GM23338 (cell line): ENCODE measurements at regions not wholly inside any gene's neighbourhood (a gene's known extent, or its start where the extent isn't known, plus 50 kb on each side); places are given as distances from the start of the nearest gene placed in this dataset.
A peak's percentile ranks its signal among the peaks of the same experiment; 100 is the strongest.

Source experiments
- ATAC-seq: fragments of 200-7000 bp; cut with Tn5 transposase; 3 replicates; pipeline ENCODE4 v1.9.1; 2020
- DNase-seq: peaks from one replicate; pipeline ENCODE4 v3.0.0-alpha.2; 2015; ENCODE audit warnings: low spot score
- H2AFZ ChIP-seq: fragments of 200-600 bp; sonication (generic); 2 replicates; pipeline ENCODE4 v1.8.0; 2016; ENCODE audit warnings: antibody characterized with exemption, mild to moderate bottlenecking, moderate library complexity
- H3F3A ChIP-seq: fragments of 200-600 bp; sonication (generic); replicated peaks from 2 replicates; pipeline ENCODE4 v1.8.0; 2017; ENCODE audit warnings: antibody characterized with exemption, mixed run types, low read depth
- H3K27ac ChIP-seq: fragments of 200-600 bp; sonication (generic); 2 replicates; pipeline ENCODE4 v1.6.1; 2016; ENCODE audit warnings: low read depth
- H3K27me3 ChIP-seq: fragments of 200-600 bp; sonication (generic); 2 replicates; pipeline ENCODE4 v1.8.0; 2016; ENCODE audit warnings: mild to moderate bottlenecking, mixed run types, moderate library complexity; ENCODE audit not compliant: insufficient read depth
- H3K36me3 ChIP-seq: fragments of 200-600 bp; sonication (generic); 2 replicates; pipeline ENCODE4 v1.8.0; 2016; ENCODE audit warnings: mild to moderate bottlenecking; ENCODE audit not compliant: insufficient read depth
- H3K4me1 ChIP-seq: fragments of 200-600 bp; sonication (generic); 2 replicates; pipeline ENCODE4 v1.8.0; 2016; ENCODE audit warnings: mild to moderate bottlenecking, moderate library complexity; ENCODE audit not compliant: insufficient read depth
- H3K4me2 ChIP-seq: fragments of 200-600 bp; sonication (generic); 2 replicates; pipeline ENCODE4 v1.7.1; 2017; ENCODE audit warnings: mixed run types
- H3K4me3 ChIP-seq: fragments of 200-600 bp; sonication (generic); 2 replicates; pipeline ENCODE4 v1.6.1; 2016; ENCODE audit warnings: mixed run types
- H3K79me2 ChIP-seq: fragments of 200-600 bp; sonication (generic); replicated peaks from 2 replicates; pipeline ENCODE4 v1.8.0; 2017; ENCODE audit warnings: mild to moderate bottlenecking; ENCODE audit not compliant: insufficient read depth
- H3K9me2 ChIP-seq: fragments of 200-600 bp; sonication (generic); 2 replicates; pipeline ENCODE4 v1.8.0; 2017; ENCODE audit not compliant: insufficient read depth
- H4K20me1 ChIP-seq: fragments of 200-600 bp; sonication (generic); replicated peaks from 2 replicates; pipeline ENCODE4 v1.8.0; 2017; ENCODE audit warnings: mild to moderate bottlenecking; ENCODE audit not compliant: insufficient read depth
- H3K27ac Mint-ChIP-seq: 2 replicates; pipeline ENCODE4 v1.8.0; 2020; ENCODE audit warnings: inconsistent platforms, mild to moderate bottlenecking, moderate library complexity, mixed read lengths
- H3K27me3 Mint-ChIP-seq: 3 replicates; pipeline ENCODE4 v1.8.0; 2022; ENCODE audit warnings: low read depth, mild to moderate bottlenecking, moderate library complexity, mixed read lengths, inconsistent platforms; ENCODE audit not compliant: insufficient read depth, poor library complexity
- H3K36me3 Mint-ChIP-seq: 3 replicates; pipeline ENCODE4 v1.8.0; 2021; ENCODE audit warnings: low read depth, mild to moderate bottlenecking, inconsistent platforms, moderate library complexity, mixed read lengths
- H3K4me1 Mint-ChIP-seq: 3 replicates; pipeline ENCODE4 v1.8.0; 2020; ENCODE audit warnings: mild to moderate bottlenecking, inconsistent platforms, mixed read lengths
- H3K4me3 Mint-ChIP-seq: 3 replicates; pipeline ENCODE4 v1.8.0; 2021; ENCODE audit warnings: moderate library complexity, mild to moderate bottlenecking, inconsistent platforms, mixed read lengths
- H3K9me3 Mint-ChIP-seq: 3 replicates; pipeline ENCODE4 v1.8.0; 2020; ENCODE audit warnings: moderate library complexity, mild to moderate bottlenecking, inconsistent platforms, mixed read lengths
- CREB1 ChIP-seq: fragments of 250-450 bp; sonication (Bioruptor Pico); IDR thresholded peaks from 2 replicates; pipeline ENCODE4 v1.5.0; 2020; ENCODE audit warnings: low read depth, mild to moderate bottlenecking, moderate library complexity
- ETS1 ChIP-seq: IDR thresholded peaks from 2 replicates; pipeline ENCODE4 v1.6.1; 2016; ENCODE audit warnings: antibody characterized with exemption
- EZH2 ChIP-seq: fragments of 200-600 bp; sonication (generic); IDR thresholded peaks from one replicate; pipeline ENCODE4 v1.8.0; 2017; ENCODE audit warnings: antibody characterized with exemption, mild to moderate bottlenecking, low read depth; ENCODE audit not compliant: unreplicated experiment
- EZH2phosphoT487 ChIP-seq: fragments of 200-600 bp; sonication (generic); IDR thresholded peaks from one replicate; pipeline ENCODE4 v1.8.1; 2018; ENCODE audit warnings: antibody characterized with exemption; ENCODE audit not compliant: unreplicated experiment
- NANOG ChIP-seq: IDR thresholded peaks from 2 replicates; pipeline ENCODE4 v1.6.1; 2016; ENCODE audit warnings: antibody characterized with exemption, borderline replicate concordance
- REST ChIP-seq: IDR thresholded peaks from one replicate; pipeline ENCODE4 v1.6.1; 2018; ENCODE audit warnings: antibody characterized with exemption; ENCODE audit not compliant: unreplicated experiment
- STAT1 ChIP-seq: IDR thresholded peaks from one replicate; pipeline ENCODE4 v1.6.1; 2016; ENCODE audit warnings: antibody characterized with exemption; ENCODE audit not compliant: unreplicated experiment
- ZNF114 ChIP-seq: fragments of 250-450 bp; sonication (Bioruptor Pico); IDR thresholded peaks from 2 replicates; pipeline ENCODE4 v1.5.0; 2020; ENCODE audit warnings: mild to moderate bottlenecking, moderate library complexity
- ZNF331 ChIP-seq: fragments of 250-450 bp; sonication (Bioruptor Pico); IDR thresholded peaks from 2 replicates; pipeline ENCODE4 v1.5.0; 2020; ENCODE audit warnings: low read depth, mild to moderate bottlenecking, moderate library complexity
- TF ChIP-seq, protein P1 (sequence below), 2 experiments: fragments of 200-600 bp in 1 of 2; sonication (generic) in 1 of 2; conservative IDR thresholded peaks; 2 replicates each; pipeline versions ENCODE4 v1.5.1 to v1.6.1; 2016 to 2017; ENCODE audit warnings: antibody characterized with exemption in 2 of 2, low read depth in 2 of 2, mild to moderate bottlenecking in 2 of 2, moderate library complexity in 1 of 2

- TF ChIP-seq, protein P1, sequence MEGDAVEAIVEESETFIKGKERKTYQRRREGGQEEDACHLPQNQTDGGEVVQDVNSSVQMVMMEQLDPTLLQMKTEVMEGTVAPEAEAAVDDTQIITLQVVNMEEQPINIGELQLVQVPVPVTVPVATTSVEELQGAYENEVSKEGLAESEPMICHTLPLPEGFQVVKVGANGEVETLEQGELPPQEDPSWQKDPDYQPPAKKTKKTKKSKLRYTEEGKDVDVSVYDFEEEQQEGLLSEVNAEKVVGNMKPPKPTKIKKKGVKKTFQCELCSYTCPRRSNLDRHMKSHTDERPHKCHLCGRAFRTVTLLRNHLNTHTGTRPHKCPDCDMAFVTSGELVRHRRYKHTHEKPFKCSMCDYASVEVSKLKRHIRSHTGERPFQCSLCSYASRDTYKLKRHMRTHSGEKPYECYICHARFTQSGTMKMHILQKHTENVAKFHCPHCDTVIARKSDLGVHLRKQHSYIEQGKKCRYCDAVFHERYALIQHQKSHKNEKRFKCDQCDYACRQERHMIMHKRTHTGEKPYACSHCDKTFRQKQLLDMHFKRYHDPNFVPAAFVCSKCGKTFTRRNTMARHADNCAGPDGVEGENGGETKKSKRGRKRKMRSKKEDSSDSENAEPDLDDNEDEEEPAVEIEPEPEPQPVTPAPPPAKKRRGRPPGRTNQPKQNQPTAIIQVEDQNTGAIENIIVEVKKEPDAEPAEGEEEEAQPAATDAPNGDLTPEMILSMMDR (conservative IDR thresholded peaks at IDR 0.05; ENCODE audit: low read depth in 2 of 2): no peak
- TF ChIP-seq STAT1 (no peak), ETS1 (no peak), ZNF114 (CRISPR knock-in tag) (no peak), EZH2 (no peak), CREB1 (CRISPR knock-in tag) (no peak)
These were observed 333.7 kb upstream of the FIGN start (continued) for GRCh38 chr2:164069540-164069939.

- H3K4me2 ChIP-seq: no peak overlapping the region
These were observed 332.3 kb upstream of the FIGN start for GRCh38 chr2:164068063-164068462.

DNA sequence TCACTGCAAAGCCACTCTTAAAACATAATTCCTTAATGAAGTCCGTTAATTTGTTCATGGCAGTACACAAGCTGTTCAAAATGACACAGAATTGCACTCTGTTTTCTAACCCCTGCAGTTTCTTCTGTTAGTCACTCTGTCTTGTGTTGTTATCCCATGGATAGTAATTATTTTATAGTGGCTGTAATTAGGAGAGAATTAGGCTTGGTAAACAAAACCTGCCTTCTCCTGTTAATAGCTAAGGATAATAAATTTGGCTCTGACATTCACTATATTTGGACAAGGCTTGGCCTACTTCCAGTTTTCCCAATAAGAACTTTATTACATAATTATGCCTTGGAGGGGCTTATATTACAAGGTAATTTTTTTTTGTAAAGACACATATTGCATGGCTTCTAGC is 330.3 kb upstream of the FIGN start:
- peaks cover 9% of the 10 kb centered on the region for H3K4me1 ChIP-seq
- H3K27me3 ChIP-seq: no peaks in the 10 kb centered on the region
- H3K79me2 ChIP-seq: no peaks in the 10 kb centered on the region
- H4K20me1 ChIP-seq: no peaks in the 10 kb centered on the region
- no peaks in the 10 kb centered on the region for H3K36me3 Mint-ChIP-seq
- ATAC-seq: no peak
- H3K4me1 Mint-ChIP-seq: peaks cover 12% of the 10 kb centered on the region
- no peak overlapping the region for H3K4me2 ChIP-seq
- DNase-seq: no peak
- no peak overlapping the region for H3K4me3 ChIP-seq
- no peaks in the 10 kb centered on the region for H3K9me2 ChIP-seq
- H3K36me3 ChIP-seq: no peaks in the 10 kb centered on the region
- H3K4me3 Mint-ChIP-seq: no peak overlapping the region
- H2AFZ ChIP-seq: no peak overlapping the region
- H3K9me3 Mint-ChIP-seq: no peaks in the 10 kb centered on the region
- H3K27ac Mint-ChIP-seq: no peak overlapping the region
- H3F3A ChIP-seq: no peaks in the 10 kb centered on the region
- peaks cover 3% of the 10 kb centered on the region for H3K27me3 Mint-ChIP-seq
- H3K27ac ChIP-seq: no peak overlapping the region
- no peak for TF ChIP-seq EZH2phosphoT487
- no peak for TF ChIP-seq EZH2
- no peak for TF ChIP-seq ZNF331 (CRISPR knock-in tag)
- TF ChIP-seq REST: no peak
- TF ChIP-seq NANOG: no peak
- TF ChIP-seq ETS1: no peak
- TF ChIP-seq, protein P1 (conservative IDR thresholded peaks at IDR 0.05; ENCODE audit: low read depth in 2 of 2): no peak
- no peak for TF ChIP-seq STAT1

More at GRCh38 chr2:164068063-164068462, 332.3 kb upstream of the FIGN start:
- peak; percentile 53 for ATAC-seq
- Histone ChIP-seq H3K27ac (no peak overlapping the region), H3K79me2 (no peaks in the 10 kb centered on the region), H3K4me1 (peaks cover 9% of the 10 kb centered on the region), H3K36me3 (no peaks in the 10 kb centered on the region), H3K27me3 (no peaks in the 10 kb centered on the region), H3F3A (no peaks in the 10 kb centered on the region), H4K20me1 (no peaks in the 10 kb centered on the region), H3K9me2 (no peaks in the 10 kb centered on the region), H2AFZ (no peak overlapping the region), H3K4me3 (no peak overlapping the region)
- no peak overlapping the region for H3K27ac Mint-ChIP-seq
- no peak overlapping the region for H3K4me3 Mint-ChIP-seq
- TF ChIP-seq EZH2 (no peak), EZH2phosphoT487 (no peak), NANOG (no peak), STAT1 (no peak), CREB1 (CRISPR knock-in tag) (no peak), ZNF114 (CRISPR knock-in tag) (no peak)
- no peaks in the 10 kb centered on the region for H3K36me3 Mint-ChIP-seq
- DNase-seq: peak; percentile 26
- peaks cover 12% of the 10 kb centered on the region for H3K4me1 Mint-ChIP-seq
- H3K27me3 Mint-ChIP-seq: peaks cover 1% of the 10 kb centered on the region
- H3K9me3 Mint-ChIP-seq: no peaks in the 10 kb centered on the region
